Stimulated activated CD8-positive, alpha-beta memory T cell treated with anti-CD3 and anti-CD28 coated beads, Interleukin-15, amount 100 ng/mL, for 24 hours (primary cell): ENCODE measurements at regions not wholly inside any gene's neighbourhood (a gene's known extent, or its start where the extent isn't known, plus 50 kb on each side); places are given as distances from the start of the nearest gene placed in this dataset.

Experiments used
- DNase-seq: peaks from one replicate; pipeline ENCODE4 v3.0.0-alpha.2; 2020; ENCODE audit warnings: low read depth

DNA sequence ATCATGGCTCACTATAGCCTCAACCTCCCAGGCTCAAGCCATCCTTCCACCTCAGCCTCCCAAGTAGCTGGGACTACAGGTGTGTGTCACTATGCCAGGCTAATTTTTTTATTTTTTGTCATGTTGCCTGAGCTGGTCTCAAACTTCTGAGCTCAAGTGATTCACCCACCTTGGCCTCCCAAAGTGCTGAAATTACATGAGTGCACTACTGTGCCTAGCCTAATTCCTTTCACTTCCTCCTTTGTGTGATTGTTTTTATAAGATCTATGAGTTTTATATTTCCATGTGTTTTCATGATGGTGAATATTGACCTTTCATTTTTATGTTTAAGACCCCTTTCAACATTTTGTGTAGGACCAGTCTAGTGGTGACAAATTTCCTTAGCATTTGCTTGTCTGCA is 55.2 kb upstream of the IL12B start:
- no peak for DNase-seq

DNA sequence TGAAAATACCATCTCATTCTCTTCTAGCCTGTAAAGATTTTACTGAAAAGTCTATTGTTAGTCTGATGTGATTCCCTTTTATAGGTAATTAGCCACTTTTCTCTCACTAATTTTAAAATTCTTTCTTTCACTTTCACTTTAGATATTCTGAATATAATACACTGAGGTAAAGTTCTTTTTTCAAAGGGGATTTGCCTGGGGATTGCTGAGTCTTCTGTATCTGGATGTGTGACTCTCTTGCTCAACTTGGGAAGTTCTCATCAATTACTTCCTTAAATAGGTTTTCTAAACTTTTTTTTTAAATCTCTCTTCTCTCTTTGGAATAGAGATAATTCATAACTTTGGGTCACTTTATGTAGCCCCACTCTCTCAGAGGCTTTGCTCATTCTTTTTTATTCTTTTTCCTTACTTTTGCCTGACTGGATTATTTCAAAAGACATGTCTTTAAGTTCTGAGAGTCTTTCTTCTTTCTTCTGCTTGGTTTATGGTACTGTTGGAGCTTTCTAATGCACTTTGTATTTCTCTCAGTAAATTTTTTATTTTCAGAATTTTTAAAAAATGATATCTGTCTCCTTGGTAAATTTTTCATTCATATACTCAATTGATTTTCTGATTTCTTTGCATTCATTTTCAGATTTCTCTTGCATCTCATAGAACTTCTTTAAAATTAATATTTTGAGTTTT is 55.9 kb upstream of the IL12B start:
- no peak for DNase-seq

DNA sequence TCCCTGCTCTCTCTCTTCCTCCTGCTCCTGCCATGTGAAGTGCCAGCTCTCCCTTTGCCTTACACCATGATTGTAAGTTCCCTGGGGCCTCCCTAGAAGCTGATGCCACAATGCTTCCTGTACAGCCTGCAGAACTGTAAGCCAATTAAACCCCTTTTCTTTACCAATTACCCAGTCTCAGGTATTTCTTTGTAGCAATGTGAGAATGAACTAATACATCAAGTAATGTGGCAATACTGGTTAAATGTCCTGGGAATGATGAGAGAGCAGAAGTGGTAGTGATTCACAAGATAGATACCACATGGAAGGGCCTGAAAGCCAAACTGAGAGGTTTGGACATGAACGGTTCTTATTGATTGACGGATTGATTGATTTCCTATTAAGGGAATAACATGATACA is 62.6 kb upstream of the IL12B start:
- no peak for DNase-seq

DNA sequence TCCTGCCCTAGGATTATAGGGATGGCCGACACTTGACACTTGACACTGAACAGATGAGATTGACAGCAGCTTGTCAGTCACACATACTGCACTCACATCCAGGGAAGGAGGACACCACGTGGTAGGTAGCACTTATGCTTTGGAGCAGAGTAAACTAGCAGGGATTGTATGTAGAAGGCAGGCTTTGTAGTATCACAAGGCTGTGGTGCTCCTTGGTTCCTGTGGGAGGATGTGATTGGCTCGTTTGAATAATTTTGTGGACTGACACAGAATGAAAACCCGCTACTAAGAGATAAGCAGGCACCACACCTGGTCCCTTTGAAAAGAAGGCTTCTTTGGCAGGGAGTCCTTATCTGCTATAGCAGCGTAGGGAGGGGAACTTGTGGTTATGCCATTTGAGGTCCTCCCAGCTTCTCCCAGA is 63.6 kb upstream of the IL12B start:
- no peak for DNase-seq

DNA sequence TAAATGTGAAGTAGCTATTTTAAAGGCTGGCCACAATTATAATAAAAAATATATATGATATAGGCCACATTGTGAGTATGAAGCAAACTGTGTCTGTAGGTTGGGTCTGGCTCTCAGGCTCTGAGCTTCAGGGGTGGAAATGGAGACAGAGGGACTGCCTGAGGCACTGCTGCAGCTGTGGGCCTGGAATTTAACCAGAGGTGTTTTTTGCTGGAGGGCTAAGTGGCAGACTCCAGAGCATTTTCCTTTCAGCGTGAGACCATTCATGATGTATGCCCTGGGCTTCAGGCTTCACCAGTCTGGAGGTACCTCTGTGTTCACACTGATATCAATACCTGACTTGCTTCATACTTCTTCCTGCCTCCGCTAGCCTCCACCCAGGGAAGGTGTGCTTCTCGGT is 64.9 kb upstream of the IL12B start:
- DNase-seq = no peak

DNA sequence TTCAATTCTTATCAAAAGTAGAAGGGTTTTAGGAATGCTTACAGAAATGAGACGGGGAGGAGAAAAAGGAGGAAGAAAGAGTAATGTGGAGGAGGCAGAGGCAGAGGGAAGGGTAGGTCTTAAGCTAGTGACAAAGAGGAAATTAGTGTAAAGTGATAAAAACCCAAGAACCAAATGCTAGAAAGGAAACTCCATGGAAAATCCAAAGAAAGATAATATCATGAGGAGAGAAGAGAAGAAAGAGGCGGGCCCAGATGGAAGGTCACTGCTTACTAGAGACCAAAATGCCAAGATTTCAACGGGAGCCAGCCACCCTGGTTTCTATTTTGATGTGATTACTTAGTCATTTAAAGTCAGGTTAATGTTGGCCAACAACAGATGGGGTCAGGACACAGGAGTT is 68.6 kb upstream of the IL12B start:
- no peak for DNase-seq

DNA sequence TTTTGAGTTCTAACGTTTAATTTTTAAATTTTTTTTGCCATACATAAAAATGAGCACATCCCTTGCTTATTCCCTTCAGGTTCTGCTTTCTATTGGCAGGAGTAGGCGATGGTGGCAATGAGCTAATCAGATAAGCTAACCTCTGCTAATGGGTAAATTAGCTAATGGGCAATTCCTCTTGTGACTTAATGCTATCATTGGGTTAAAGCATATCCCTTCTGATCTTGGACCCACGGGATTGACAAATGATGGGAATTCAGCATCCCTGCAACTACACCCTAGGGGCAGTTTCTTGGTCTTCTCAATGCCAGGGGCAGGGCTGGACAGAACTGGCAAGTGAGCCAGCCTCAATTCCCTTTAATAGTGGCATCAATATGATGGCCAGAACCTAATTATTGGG is 70.2 kb upstream of the IL12B start:
- no peak for DNase-seq

DNA sequence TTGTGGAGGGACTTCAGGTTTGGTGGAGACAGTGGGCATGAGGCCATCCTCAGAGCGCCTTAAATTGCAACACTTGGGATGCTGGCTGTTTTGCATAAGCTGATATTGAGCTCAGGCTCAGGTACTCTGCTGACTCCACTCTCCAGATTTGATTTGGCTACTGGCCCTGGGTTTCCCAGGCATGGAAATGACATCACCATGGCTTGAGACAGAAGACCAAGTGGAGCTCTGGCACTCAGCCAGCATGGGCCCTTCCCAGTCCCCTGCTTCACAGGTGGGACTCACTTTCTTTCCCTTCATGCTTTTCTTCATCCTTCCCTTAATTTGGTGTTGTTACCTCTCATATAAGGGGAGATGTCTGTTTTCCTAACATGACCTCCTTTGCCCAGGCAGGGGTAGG is 72.0 kb upstream of the IL12B start:
- DNase-seq = no peak

DNA sequence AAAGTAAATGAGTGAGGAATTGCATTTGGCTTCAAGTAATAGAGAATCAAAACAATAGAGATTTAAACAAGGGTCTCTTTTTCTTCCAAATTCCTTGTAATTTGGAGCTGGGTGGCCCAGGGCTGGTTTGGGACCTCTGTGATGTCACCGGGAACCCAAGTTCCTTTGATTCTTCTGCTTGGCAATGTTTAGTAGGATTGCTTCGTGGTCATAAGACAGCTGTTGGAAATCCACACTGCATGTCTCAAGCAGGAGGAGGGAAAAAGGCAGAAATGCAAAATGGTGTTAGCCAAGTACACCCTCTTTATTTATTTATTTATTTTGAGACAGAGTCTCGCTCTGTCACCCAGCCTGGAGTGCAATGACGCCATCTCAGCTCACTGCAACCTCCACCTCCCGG is 72.6 kb upstream of the IL12B start:
- DNase-seq = no peak

DNA sequence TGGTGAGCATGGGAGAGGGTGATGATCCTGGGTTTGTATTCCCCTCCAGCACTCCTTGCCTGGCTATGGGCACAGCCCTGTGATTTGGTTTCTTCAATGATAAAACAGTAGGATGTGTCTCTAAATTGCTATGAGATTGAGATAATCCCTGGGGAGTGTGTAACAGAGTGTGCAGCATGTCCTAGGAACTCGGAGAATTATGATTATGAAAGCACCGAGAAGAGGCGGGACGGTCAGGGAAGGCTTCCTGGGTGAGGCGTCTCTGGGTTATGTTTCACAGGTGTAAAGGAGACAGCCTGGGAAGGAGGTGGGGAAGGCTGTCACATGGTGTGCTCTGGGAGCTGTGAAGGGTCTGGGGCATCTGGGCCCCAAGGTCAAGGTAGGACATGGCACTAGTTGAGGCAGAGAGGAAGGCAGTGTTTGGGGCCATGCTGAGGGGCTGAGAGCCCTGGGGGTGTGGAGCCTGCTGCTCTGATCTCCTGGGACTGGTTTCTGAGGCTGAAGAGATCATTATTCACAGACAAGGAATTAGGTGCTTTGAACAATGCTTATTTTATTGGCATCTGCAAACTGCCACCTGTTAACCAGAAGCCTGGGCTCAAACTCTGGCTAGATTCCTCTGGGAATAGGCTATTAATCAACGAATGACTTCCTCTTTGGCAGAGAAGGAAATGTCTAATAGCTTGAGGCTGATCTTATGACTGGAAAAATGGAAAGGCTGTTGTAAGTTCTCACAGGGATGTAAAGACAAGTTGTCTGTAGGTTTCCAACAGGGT is 73.8 kb upstream of the IL12B start:
- no peak for DNase-seq

DNA sequence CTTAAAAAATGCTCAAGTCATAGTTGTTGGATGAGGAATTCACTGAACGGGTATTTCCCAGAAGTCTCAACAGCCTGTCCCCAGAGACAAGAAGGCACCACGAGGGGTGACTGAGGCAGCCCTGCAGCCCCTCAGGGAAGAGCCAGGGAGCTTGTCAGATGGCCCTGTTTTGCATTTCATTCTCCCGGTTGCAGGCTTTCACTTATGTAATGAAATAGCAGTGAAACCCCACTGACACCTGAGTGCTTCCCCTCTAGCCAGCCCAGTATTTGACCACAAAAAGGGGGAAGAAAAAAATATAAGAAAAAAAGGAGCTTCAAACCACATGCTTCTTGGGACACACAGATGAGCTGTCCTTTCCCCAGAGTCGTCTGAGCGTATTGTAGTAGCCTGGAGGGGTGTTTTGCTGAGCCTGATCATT is 75.3 kb upstream of the IL12B start:
- DNase-seq = no peak

DNA sequence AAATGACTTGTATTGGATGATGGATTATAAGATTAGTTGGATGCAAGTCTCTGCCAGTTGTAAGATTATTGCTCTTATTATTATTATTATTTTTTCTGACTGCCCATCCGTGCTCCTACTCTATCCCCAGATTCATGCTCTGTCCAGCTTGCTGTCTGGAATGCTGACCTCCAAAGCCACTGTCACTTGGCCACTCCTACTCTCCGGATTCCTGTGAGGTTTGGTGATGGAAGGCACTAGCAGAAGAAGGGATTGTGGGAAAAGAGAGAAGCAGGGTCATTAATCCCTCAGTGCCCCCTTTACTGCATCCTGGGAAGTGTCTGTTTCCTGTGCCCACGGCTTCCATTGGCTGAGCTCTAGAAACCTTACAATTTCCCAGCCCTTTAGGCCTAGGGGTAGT is 76.3 kb upstream of the IL12B start:
- no peak for DNase-seq

DNA sequence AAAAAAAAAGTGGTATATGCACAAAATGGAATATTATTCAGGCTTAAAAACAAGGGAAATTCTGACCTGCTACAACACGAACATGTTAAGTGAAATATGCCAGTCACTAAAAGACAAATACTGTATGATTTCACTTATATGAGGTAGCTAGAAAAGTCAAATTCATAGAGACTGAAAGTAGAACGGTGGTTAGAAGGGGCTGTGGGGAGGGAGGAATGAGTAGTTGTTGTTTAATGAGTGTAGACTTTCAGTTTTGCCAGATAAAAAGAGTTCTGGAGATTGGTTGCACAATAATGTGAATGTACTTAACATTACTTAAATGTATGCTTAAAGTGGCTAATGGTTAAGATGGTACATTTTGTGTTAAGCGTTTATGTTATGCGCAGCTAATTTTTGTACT is 79.5 kb upstream of the IL12B start:
- no peak for DNase-seq

DNA sequence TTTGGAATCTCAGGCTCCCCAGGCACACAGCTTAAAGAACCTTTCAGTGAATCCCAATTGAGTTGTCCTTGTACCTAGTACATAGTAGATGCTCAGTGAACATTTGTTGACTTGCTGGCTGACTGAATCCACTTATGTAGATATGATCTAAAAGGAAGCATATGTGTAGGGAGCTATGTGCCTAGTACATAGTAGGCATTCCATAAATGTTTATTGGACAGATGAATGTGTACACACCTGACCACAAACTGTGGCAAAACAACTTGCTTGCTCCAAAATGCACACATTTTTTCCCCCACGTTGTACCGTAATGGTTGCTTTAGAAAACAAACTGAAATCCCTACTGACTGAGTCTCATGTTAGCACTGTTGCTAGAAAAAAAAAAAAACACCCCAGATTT is 80.2 kb upstream of the IL12B start:
- DNase-seq = no peak

DNA sequence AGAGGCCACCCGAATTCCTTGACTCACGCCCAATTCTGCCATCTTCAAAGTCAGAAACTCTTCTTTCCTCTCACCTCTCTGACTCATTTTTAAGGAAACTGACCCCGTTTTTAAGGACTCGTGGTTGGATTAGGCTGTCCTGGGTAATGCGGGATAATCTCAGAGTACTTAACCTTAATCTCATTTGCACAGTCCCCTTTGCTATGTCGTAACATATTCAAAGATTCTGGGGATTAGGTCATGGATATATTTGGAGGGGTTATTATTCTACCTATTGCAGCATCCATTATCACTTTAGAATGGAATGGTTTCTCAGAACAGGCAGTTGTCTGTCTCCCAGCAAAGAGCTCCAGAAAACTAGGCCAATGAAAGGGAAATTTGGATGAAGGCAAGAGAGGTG is 80.8 kb upstream of the IL12B start:
- no peak for DNase-seq

DNA sequence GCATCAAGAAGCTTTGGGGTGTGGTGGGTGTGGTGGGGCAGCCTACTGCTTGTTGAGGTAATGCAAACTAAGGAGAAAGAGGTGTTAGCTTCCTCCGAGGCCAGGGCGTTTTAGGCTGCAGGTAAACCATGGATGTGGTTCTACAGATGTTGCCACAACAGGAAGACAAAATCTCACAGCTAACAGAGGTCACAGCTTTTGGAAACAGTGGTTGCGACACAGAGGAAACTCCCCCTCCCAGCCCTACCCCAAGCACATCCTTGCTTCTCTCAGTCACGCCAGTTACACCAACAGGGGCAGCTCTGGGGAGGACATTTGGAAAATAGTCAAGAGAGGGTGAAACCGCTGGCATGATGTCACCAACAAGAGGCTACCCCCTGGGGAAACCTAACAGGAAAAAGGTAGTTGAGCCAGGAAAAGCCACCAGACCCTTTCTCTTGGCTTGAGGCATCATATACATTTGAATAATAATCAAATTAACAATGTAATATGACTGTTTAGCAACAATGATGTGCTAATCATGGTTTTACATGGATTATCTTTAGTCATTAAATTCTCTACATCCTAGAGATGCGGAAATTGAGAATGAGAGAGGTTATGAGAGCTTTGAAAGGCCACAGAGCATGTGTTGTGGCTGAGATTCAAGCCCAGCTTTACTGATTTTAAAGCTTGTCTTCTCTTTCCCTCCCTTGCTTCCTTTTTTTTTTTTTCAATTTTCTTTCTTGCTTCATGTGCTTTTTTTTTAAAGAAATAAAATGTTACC is 82.2 kb upstream of the IL12B start:
- DNase-seq = peak; percentile 9

DNA sequence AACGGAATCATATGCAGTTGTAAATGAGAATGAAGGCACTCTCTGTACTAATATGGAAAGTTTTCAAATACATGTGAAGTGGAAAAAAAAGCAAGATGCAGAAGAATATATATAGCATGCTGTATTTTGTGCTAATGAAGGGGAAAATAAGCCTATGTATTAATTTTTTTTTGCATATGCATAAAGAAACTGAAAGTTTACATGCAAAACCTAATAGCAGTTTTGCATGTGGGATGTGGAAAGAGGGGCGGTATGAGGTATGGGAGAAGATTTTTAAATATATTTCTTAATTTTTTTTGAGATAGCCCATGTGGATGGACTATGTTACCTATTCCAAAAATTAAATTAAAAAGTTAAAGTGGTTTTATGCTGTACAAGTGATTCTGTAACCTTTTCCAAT is 83.7 kb upstream of the IL12B start:
- no peak for DNase-seq

DNA sequence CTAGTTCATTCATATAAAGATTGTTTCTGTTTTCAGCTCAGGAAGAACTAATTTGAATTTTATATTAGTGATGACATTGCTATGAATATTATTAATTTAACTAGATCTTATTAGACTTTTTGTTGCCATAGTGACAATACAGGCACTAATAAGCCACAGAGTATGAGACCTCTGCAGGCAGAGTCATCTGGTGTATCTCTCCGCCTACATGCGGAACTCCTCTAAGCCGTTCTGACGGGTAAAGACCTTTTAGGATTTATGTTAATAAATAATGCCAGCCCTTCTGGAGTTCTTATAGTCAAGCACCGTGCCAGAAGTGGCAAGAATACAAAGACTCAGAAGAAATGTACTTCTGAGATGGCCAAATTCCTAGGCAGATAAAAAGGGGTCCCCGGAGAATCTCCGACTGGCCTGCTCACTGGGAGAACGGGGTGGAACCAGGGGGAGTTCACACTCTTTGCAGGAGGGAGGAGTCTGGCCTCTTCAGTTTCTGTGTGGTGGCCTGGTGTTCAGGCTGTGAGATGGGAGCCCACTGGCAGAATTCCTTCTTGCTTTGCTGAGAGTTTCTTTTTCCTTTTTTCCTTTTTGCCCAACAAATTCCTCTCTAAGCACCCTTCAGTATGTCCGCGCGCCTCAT is 85.1 kb upstream of the IL12B start:
- no peak for DNase-seq

DNA sequence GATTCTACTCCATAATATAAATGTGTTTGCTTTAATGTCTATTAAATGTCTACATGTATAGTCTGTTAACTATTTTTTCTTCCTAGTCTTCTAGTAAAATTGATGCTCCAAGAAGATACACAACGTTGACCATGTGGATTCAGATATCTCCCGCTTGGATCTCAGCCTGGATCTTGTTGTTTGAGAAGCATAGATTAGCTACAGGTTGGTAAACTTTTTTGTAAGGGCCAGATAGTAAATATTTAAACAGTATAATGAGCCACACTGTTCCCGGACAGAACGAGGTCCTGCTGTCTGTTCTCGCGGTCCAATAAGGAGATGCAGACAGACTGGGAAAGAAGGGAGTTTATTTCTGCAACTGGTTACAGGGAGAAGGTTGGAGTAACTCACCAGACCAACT is 86.2 kb upstream of the IL12B start:
- DNase-seq = no peak

DNA sequence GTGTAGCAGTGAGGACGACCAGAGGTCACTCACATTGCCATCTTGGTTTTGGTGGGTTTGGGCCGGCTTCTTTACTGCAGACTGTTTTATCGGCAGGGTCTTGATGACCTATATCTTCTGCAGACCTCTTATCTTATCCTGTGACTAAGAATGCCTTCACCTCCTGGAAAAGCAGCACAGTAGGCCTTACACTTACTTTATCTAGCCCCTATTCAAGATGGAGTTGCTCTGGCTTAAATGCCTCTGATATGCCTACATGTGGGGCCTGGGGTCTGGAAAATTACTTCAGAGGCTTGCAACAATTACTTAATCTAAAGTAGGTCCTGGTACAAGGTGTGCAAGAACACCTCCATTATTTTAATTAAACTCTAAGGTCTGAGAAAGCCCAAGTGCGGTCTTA is 86.9 kb upstream of the IL12B start:
- no peak for DNase-seq

DNA sequence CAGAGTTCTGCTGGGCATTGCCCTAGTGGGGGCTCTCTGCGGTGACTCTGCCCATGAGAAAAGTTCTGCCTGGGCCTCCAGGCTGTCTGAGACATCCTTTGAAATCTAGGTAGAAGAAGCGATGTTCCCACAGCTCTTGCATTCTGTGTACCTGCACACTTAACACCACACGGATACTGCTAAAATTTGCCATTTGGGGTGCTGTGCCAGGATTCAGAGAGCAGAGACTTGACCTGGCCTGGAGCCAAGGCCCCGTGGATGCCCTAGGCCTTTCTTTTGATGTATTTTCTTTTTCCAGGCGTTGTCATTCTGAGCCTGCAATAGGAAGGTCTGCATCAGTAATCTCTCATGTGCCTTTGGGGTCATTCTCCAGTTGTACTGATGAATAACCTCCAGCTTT is 89.3 kb upstream of the IL12B start:
- DNase-seq = no peak

DNA sequence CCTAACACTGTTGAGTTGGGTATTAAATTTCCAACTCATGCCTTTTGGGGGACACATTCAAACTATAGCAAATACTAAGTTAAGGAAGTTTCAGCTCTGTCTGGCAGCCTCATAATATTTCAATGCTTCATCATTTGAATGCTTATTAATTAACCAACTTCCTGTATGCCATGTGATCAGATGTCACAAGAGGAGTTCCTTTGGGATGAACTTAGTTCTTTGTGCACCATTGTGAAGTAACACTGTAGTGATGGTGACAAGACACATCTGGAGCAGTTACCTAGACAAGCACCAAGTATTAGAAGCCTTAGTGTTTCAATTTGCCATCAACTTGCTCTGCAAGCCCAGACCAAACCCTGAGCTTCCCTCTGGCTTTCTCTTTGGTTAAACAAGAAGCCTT is 90.7 kb upstream of the IL12B start:
- no peak for DNase-seq

DNA sequence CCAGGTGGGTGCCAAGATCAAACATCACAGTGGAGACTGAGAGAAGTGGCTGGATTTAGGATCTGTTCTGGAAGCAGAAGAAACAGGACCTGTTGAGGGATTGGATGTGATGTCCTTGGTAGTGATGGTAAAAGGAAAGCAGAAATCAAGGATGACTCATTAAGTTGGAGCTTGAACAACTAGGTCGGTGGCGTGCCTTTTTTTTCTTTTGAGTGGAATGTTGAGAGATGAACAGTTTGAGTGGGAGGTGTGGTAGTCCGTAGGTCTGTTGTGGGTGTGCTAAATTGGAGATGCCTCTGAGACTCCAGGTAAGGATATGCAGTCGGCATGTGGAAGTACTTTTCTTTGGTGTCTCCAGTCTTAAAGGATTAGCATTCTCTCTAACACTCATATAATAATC is 92.1 kb upstream of the IL12B start:
- no peak for DNase-seq
